HG02610 (cell line): ENCODE measurements at regions not wholly inside any gene's neighbourhood (a gene's known extent, or its start where the extent isn't known, plus 50 kb on each side); places are given as distances from the start of the nearest gene placed in this dataset.
A peak's percentile ranks its signal among the peaks of the same experiment; 100 is the strongest.

ENCODE experiments used
- ATAC-seq: cut with Tn5 transposase; IDR thresholded peaks from one replicate; pipeline ENCODE4 v1.9.1; 2021; ENCODE audit warnings: mild to moderate bottlenecking, moderate library complexity; ENCODE audit not compliant: unreplicated experiment

- no peak for ATAC-seq
Measured at GRCh38 chr9:20015427-20015931, 226.6 kb upstream of the SLC24A2 start.

- no peak for ATAC-seq
Measured at GRCh38 chr9:20014168-20014567, 225.3 kb upstream of the SLC24A2 start.

GRCh38 chr9:20012232-20012631 lies 223.4 kb upstream of the SLC24A2 start:
- ATAC-seq: no peak

GRCh38 chr9:20009606-20010005 lies 220.8 kb upstream of the SLC24A2 start:
- ATAC-seq: no peak

- ATAC-seq: no peak
Measured at GRCh38 chr9:20002011-20002410, 213.2 kb upstream of the SLC24A2 start.

GRCh38 chr9:20001058-20001457 lies 212.2 kb upstream of the SLC24A2 start:
- no peak for ATAC-seq

GRCh38 chr9:19999491-20000057 lies 210.7 kb upstream of the SLC24A2 start:
- ATAC-seq: peak; percentile 94

GRCh38 chr9:19998823-19999455 lies 210.1 kb upstream of the SLC24A2 start:
- peak; percentile 38 for ATAC-seq

GRCh38 chr9:19998153-19998552 lies 209.3 kb upstream of the SLC24A2 start:
- no peak for ATAC-seq

- no peak for ATAC-seq
Measured at GRCh38 chr9:19995619-19996018, 206.8 kb upstream of the SLC24A2 start.

- ATAC-seq: no peak
Measured at GRCh38 chr9:19994296-19994695, 205.5 kb upstream of the SLC24A2 start.

GRCh38 chr9:19992556-19992955 lies 203.7 kb upstream of the SLC24A2 start:
- no peak for ATAC-seq

GRCh38 chr9:19989213-19989612 lies 200.4 kb upstream of the SLC24A2 start:
- ATAC-seq: no peak

- ATAC-seq: no peak
Measured at GRCh38 chr9:19988281-19988680, 199.4 kb upstream of the SLC24A2 start.

GRCh38 chr9:19985081-19985480 lies 196.2 kb upstream of the SLC24A2 start:
- no peak for ATAC-seq

GRCh38 chr9:19976226-19976625 lies 187.4 kb upstream of the SLC24A2 start:
- ATAC-seq: peak; percentile 87

- ATAC-seq: no peak
Measured at GRCh38 chr9:19975499-19975898, 186.7 kb upstream of the SLC24A2 start.

- no peak for ATAC-seq
Measured at GRCh38 chr9:19969721-19970120, 180.9 kb upstream of the SLC24A2 start.

GRCh38 chr9:19967888-19968459 lies 179.1 kb upstream of the SLC24A2 start:
- no peak for ATAC-seq

GRCh38 chr9:19967216-19967887 lies 178.5 kb upstream of the SLC24A2 start:
- no peak for ATAC-seq

- no peak for ATAC-seq
Measured at GRCh38 chr9:19965336-19965735, 176.5 kb upstream of the SLC24A2 start.

- no peak for ATAC-seq
Measured at GRCh38 chr9:19947996-19948395, 159.2 kb upstream of the SLC24A2 start.
